Activated T-cell treated with anti-CD3 and anti-CD28 coated beads for 24 hours (primary cell): ENCODE measurements at regions not wholly inside any gene's neighbourhood (a gene's known extent, or its start where the extent isn't known, plus 50 kb on each side); places are given as distances from the start of the nearest gene placed in this dataset.

Experiments
- DNase-seq: peaks from one replicate; pipeline ENCODE4 v3.0.0-alpha.2; 2020; ENCODE audit warnings: low read depth

DNA sequence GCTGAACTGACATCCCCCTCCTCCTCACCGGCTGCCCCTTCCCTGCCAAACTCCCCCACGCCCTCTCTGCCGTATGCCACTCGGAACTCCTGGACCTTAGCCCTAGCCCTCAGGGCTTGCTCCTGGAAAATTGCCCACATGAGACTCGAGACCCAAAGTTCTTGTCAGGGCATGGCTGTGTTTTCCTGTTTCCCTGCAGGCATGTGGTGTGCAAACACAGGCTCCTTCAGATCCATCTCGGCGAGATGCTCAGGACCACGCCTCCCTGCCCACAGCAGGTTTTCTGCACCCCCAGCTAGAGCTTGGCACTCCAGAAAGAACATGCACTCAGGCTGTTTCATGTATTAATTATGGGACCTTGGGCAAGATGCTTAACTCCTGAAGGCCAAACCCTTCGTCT lies 1480.4 kb downstream of the BRD1 start:
- no peak for DNase-seq

DNA sequence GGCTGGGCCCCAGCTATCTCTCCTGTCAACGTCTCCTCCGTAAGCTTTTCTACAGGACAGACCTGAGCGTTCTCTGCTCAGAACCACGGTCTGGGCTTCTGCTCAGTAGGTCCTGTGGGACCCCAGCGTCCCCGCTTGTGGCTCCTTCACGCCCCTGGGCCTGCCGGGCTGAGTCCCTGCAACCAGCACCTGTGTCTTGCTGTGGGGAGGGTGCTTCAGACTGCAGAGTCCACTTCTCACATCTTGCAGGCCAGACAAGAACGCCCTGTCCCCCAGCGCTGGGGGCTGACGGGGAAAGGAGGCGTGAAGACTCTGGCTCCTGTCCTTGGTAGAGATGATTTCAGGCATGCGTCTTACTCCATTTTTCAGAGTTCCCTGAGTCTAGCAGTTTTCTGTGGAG lies 1480.8 kb downstream of the BRD1 start:
- no peak for DNase-seq

DNA sequence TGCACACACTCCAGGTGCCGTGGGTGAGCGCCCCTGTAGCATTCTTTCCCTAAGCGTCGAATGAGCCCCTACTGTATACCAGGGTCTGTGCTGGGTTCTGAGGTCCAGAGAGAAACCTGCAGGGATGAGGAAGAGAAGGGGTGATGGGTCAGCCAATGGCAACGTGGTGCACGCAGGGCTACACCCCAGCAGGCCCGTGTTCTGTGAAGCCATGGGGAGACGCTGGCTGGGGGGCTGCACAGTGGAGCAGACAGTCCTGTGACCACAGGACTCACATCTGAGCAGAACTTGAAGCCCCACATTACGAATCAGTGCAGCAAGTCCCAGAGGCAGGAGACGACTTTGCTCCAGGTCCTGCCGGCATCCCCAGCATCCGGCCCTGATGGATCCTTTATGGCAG lies 1481.4 kb downstream of the BRD1 start:
- DNase-seq: no peak

DNA sequence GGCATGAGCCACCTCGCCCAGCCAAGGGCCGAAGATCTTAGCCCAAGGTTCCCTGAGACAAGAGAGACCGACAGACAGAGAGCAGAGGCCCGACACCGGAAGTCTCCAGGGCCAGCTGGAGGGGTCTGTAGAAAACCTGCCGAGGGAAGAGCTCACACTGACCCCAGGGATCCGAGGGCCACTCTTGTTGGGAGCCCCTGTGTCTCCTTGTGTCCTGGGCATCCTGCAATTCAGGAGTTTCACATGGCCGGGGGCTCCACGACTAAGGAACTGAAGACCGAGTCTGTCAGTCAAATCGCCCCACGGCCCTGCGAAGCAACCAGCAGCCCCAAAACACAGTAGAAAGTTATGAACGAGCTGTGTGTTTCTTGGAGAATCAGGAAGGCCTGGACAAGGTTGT lies 1482.0 kb downstream of the BRD1 start:
- DNase-seq: no peak

DNA sequence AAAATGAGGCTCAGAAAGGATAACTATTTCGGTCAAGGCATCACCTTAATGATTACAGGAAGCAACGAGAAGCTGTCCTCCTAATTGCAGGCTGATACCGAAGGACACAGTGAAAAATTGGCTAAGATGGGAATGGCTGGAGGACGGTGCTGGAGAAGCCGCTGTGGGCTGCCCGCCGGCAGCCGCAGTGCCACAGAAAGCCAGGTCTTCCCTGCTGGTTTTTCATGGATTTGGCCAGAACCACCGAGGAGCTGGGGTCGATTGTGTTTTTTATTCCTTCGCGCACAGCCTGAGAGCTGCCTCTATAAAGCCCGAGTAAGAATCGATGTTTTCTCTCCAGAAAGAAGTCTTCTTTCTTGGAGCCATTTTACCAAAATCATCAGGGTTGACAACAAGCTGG lies 1484.2 kb downstream of the BRD1 start:
- no peak for DNase-seq

DNA sequence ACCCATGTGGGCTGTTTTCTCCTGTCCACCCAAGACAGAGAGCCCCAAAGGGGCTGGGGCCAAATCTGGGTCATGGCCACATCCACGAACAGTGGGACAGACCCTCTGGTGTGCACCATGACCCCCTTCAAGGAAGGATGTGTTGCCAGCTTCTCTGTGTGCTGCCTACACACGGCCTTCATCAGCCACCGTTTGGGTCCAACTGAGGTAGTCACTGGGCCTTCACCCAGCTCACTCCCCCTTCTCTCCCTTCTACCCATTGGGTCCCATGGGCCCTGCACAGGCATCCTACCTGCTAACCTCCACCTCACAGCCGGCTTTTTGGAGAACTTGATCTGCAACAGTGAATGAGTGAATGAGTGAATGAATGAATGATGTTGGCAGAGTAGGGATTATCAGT lies 1484.9 kb downstream of the BRD1 start:
- no peak for DNase-seq

DNA sequence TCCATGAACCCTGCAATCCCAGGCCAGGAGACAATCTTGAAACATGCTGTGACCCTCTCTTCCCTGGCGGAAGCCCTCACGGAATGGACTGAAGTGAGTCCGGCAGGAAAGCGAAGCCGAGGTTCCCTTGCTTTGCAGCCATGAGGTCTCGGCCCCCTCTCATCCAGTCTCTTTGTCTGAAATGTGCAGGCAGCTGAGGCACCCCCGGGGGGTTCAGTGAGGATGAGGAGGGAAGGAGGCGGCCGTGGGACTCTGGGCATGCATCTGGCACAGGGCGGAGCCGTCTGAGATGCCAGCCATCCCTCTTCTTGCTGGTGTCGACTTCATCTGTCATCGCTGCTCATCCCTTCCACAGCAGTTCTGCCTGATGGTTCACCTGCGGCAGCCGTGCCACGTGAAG lies 1485.7 kb downstream of the BRD1 start:
- no peak for DNase-seq

DNA sequence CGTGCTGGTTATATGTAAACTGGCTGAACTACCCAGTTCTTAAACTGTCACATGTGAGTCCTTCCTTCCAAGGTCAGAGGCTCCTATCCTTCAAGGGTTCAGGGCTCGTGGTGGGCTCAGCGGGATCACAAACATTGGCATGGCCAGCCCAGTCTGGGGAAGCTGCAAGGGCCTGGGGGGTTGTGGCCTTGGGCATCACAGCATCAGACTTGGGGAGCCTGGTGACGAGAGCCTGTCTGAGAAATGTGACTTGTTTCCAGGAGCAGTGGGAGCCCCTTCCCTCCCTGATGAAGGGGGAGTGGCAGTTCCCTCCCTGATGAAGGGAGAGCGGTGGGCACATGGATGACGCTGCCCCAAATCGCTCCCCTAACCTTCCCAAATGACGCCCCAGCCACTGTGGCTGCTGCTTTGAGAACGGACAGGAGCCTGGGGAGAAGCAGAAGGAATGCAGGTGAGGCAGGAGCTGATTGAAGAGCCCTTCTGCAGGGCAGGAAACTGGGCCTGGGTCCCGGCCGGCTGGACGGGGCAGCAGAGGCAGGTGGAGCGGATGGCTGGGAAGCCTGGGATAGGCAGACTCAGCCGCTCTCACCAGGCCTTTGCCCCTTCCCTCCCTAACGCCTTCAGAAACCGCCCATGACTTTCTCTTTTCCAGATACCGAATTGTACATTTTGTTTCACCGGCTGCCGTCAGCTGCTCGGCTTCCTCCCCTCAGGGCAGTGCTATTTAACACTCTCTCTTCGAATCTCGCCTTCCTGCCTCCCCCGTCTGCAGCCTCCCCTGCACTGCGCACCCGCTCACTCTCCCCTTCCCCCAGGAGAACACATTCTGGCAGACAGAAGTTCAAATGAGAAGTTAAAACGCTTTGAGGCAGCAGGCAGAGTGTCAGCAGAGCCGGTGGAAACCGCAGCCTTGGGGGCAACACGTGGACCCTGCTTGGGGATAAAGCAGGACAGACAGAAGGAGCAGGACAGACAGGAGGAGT lies 1486.7 kb downstream of the BRD1 start:
- no peak for DNase-seq

DNA sequence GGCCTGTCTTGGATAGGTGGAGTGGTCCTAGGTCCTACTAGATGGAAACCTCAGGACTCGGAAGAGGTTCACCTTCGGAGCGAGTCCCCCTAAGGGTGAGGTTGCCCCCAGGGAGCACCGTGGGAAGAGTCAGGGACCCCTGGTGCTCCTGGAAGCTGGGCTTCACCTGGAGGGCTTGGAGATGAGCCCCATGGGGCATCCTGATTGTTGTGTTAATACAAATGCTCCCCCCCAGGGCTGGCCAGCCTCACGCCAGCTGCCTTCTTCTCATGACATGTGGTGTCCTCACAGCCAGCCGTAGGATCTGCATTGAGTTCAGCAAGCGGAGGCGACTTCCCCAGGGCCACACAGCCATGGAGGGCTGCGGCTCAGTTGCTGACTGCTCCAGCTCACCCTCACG lies 1487.5 kb downstream of the BRD1 start:
- DNase-seq: no peak

DNA sequence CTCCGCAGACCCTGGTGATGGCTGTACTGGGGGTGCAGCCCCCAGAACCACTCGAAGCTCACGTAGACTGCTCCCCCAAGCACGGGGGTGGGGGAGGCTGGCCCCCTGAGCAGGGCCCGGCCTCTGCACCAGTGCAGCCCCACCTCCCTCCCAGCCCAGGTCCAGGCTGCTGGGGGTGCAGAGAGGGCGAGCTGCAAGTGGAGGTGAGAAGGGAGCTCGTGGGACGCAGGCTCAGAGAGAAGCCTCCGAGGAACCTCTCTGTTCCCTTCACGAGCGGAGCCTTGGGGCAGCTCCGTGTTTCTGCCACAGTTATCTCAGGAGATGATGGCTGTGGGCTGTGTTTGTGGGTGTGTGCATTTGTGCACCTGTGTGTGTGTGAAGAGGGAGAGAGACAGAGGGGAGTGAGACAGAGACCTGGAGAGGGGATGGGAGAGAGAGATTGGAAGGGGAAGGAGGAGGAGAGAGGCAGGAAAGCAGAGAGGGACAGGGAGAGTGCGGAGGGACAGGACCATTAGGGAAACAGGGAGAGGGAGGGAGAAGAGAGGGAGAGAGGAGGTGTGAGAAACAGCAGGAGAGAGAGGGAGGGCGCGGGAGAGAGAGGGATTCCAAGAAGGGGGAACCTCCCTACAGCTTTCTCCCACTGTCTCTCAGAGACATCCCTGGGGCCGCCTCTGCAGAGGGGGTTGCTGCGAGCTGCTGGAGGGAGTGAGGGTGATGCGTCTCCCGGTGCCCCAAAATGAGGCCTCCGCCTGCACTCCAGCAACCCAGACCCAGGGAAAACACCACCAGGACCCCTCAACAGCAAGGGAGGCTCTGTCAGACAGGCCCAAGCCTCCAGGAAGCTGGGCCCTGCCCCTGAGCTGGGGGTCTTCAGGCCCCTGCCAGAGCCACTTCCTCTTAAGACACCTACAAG lies 1488.6 kb downstream of the BRD1 start:
- DNase-seq: no peak

DNA sequence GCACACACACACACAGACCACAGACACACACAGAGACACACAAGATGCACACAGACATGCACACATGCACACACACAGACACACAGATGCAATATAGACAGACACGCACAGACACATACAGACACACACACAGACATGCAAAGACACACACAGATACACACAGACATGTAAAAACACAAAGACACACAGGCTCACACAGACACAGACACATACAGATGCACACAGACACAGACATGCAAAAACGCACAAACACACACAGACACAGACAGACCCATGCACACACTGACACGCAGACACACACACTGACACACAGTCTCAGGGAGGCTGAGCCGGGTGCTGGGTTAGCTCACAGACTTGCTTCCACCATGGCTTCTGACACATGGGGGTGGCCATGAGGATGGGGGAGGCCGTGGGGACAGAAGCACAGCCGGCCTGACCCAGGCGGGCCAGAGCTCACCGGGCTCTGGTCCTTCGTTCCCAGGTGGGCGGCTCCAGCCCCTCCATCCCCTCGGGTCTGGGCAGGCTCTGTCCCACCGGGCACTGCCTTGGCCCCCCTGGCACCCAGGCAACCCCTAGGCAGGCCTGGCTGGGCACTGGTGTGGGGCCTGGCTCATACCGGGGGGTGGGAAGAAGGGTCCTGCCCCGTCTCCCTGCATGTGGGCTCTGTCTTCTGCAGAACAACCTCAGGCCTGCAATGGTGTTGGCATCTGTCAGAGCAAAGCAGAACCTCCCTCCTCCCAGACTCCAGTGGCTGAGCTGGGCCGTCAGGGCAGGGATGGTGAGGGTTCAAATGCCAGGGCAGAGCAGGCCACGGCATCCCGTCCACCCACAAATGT lies 1489.5 kb downstream of the BRD1 start:
- no peak for DNase-seq

DNA sequence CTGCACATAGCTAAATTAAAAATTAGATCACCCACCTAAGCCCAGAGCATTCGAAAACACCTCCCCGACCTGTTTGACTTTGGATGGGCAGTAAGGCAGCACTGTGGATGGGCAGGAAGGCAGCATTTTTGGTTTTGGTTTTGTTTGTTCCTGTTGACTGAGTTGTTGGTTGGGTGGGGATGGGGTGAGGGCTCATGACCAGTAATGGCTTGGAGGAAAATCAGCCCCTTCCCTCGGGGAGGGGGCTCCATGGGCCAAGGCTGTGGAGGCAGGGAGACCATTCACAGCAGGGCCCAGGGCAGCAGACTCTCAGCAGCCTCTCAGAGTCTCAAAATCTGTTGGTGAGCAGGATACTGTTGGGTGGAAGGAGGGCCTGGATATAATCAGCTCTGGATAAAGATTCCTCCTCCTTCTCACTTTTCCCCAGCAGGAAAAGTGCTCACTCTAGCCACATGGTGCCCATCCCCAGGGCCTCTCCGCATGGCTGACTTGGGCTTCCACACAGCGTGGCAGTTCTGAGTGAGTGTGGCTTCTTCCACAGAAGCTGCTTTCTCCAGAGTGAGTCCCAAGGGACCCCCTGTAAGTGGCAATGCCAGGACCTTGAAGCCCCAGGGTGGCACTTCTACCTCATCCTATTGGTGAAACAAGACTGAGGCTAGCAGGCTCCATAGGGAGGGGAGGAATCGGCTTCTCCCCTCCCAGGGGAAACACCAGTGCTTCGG lies 1491.2 kb downstream of the BRD1 start:
- no peak for DNase-seq

DNA sequence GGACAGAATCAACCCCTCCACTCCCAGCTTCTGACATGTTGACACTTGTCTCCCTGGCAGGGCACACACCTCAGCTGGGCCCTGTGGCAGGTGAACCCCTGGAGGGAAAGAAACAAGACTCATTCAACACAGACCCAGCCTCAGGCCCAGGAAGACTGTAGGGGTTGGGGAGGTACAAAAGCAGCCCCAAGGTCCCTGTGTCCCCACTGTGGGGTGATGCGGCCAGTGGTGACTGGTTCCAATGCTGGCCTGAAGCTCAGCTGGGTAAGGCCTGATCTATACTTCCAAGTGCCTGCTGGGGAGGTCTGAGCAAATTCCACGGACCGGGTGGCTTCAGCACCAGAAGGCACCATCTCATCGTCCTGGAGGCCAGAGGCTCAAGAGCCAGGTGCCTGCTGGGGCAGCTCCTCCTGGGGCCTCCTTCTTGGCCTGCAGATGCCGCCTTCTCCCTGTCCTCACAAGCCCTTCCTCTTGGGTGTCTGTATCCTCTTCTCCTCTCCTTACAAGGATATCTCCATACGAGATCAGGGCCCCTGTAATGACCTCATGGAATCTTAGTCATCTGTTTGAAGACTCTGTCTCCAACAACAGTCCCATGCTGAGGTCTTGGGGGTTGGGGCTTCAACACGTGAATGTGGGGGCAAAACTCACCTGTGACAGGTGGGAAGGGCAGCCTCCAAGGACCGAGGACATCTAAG lies 1492.1 kb downstream of the BRD1 start:
- no peak for DNase-seq

DNA sequence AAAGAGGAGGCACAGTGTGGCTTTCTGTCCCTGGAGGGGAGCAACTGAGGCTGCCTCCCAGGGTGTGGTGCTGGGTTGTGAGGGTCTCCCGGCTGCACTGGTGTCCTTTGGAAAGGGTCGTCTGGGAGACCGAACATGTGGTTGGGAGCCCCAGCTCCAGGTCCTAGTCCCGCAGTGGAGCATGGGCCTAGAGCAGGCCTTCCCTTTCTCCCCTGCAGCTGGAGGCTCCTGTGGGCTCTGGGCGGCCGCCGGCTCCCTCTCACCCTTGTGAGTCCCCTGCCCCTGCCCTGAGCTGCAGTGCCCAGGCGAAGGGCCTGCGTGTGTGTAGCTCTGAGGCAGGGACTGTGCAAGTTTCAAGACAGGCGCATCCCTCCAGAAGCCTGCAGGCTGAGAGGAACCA lies 1492.7 kb downstream of the BRD1 start:
- DNase-seq: no peak

DNA sequence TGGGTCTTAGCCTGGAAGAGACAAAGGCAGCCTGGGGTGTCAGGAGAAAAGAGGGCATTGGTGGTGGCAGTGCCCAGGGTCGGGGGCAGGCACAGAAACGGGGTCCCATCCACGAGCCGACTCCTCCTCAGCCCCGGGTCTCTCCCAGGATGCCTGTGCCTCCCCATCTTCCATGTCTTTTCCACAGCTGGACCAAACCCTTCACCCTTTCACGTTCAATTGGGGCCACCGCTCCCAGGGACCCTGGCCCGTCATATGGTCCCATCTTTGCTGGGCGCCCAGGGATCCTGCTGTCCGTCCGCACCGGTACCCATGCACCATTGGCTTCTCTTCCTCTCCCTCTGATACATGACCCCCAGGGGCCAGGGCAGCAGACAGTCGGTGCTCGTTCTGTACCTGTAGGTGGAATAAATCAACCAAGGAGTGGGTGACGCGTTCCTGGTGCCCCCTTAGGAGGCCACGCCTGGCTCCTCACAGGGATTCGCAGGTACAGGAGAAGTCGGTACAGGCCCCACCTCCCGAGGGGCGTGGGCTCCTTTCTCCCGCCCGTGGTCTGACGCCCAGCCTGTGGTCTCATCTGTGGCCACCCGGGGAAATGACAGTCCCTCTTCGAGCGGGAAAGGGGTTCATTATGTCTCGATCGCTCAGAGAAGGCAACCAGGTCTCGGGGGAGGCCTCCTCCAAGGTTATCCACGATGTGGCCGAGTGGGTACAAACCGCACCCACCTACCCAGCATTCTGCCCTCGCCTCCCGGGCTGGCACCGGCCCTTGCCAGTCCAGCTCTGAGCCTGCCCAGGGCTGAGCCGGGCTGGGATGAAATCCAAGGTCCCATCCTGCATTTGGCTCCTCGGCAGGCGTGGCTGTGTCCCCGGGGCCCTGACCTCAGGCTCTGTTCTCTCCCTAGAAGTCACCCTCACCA lies 1493.6 kb downstream of the BRD1 start:
- DNase-seq: no peak

DNA sequence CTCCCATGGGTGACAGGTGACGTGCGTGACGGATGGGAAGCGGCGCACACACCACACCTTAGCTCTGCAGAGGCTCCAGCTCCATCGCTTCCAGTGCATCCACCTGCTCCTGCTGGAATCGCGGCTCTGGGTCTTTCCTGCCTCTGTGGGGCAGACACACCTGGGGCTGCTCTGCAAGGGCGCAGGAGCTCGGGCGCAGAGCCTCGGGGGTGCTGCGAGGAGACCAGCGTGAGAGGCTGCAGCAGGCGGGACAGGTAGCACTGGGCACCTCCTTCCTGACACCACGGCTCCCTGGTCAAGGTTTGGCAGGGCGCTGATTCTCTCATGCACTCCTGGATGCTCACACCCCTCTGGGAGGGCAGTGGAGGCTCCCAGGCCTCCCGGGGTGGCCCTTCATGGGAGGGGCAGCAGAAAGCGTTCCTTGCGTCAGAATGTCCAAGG lies 1494.3 kb downstream of the BRD1 start:
- DNase-seq: no peak

DNA sequence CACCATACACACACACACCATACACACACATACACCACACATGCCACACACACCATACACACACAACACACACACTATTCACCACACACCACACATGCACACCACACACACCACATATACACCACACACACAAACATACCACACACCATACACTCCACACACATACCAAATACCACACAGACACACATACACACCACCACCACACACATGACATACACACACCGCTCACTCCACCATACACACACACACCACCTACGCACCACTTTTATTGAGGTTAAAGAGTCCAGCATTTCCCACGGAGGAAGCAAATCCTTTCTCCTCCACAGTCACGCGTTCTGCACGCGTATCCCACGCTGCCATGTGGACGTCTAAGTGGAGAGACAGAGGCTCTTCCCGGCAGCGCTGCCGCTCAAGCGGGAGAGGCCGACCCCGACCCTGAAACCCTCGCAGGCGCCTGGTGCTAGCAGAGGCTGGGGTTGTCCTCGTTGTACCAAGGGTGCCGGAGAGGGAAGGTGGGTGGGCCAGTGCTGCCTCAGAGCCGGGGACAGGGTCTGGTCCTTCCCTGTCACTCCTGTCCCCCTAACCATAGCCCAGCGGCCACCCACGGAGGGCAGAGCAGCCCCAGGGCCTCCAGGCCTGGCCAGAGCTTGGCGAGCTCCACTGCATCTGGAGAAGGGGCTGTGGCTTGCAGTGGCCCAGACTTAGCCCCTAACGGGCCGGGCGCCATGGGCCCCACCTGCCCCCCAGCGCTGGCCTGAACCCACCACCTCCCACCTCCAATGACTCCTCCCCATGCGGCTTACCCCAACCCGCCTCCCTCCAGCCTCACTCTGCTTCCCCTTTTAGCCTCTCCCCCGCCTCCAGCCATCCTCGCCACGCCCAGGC lies 1495.0 kb downstream of the BRD1 start:
- no peak for DNase-seq

DNA sequence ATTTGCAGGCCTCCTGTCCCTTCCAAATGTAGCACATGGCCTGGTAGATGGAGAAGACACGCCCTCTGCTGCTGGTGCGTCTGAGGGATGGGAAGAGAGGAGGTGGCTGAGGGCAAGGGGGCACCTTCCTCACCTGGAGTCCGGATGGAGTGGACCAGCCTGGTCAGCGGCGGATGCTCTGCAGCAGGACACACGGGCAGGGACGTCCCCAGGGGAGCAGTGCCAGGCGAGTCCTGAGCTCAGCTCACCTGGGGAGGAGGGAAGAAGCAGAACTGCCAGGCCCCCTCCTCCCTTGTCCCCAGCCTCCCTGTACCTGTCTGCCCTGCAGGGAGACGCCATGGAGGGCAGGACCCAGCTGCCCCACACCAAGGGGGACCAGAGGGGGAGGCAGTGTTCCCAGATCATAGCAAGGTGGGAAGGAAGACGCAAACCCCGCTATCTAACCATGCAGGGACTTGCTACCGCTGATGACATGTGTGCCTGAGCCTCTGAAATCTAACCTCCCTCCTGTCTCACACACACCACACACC lies 1495.9 kb downstream of the BRD1 start:
- no peak for DNase-seq
